ENCODE measurements at regions not wholly inside any gene's neighbourhood (a gene's known extent, or its start where the extent isn't known, plus 50 kb on each side); places are given as distances from the start of the nearest gene placed in this dataset.

GRCh38 chr1:90558754-90559378 lies 158.2 kb downstream of the BARHL2 start:
- DNase-seq (ENCODE audit: low spot score): no peak

GRCh38 chr1:90558126-90558525 lies 159.0 kb downstream of the BARHL2 start:
- DNase-seq (ENCODE audit: low spot score): no peak

GRCh38 chr1:90557706-90558105 lies 159.4 kb downstream of the BARHL2 start:
- DNase-seq (ENCODE audit: low spot score): peak; percentile 2

GRCh38 chr1:90550626-90551406 lies 166.3 kb downstream of the BARHL2 start:
- DNase-seq (ENCODE audit: low spot score): peak; percentile 3

GRCh38 chr1:90544356-90544755 lies 172.7 kb downstream of the BARHL2 start:
- DNase-seq (ENCODE audit: low spot score): no peak

GRCh38 chr1:90537606-90538362 lies 179.3 kb downstream of the BARHL2 start:
- DNase-seq (ENCODE audit: low spot score): no peak

- no peak for DNase-seq (ENCODE audit: low spot score)
Observed at GRCh38 chr1:90534663-90535295, 182.3 kb downstream of the BARHL2 start.

GRCh38 chr1:90534116-90534515 lies 183.0 kb downstream of the BARHL2 start:
- no peak for DNase-seq (ENCODE audit: low spot score)

- no peak for DNase-seq (ENCODE audit: low spot score)
Observed at GRCh38 chr1:90526954-90527353, 190.1 kb downstream of the BARHL2 start.

- no peak for DNase-seq (ENCODE audit: low spot score)
Observed at GRCh38 chr1:90522432-90522831, 194.7 kb downstream of the BARHL2 start.

- DNase-seq (ENCODE audit: low spot score): no peak
Observed at GRCh38 chr1:90513956-90514355, 203.1 kb downstream of the BARHL2 start.

GRCh38 chr1:90512441-90512840 lies 204.7 kb downstream of the BARHL2 start:
- DNase-seq (ENCODE audit: low spot score): no peak

GRCh38 chr1:90510143-90510542 lies 207.0 kb downstream of the BARHL2 start:
- DNase-seq (ENCODE audit: low spot score): no peak

- no peak for DNase-seq (ENCODE audit: low spot score)
Observed at GRCh38 chr1:90509225-90510048, 207.7 kb downstream of the BARHL2 start.

GRCh38 chr1:90508376-90509167 lies 208.5 kb downstream of the BARHL2 start:
- no peak for DNase-seq (ENCODE audit: low spot score)

- DNase-seq (ENCODE audit: low spot score): no peak
Observed at GRCh38 chr1:90507173-90507572, 209.9 kb downstream of the BARHL2 start.

GRCh38 chr1:90505806-90506205 lies 211.3 kb downstream of the BARHL2 start:
- no peak for DNase-seq (ENCODE audit: low spot score)

- DNase-seq (ENCODE audit: low spot score): no peak
Observed at GRCh38 chr1:90504509-90504908, 212.6 kb downstream of the BARHL2 start.

GRCh38 chr1:90502696-90503095 lies 214.4 kb downstream of the BARHL2 start:
- no peak for DNase-seq (ENCODE audit: low spot score)

GRCh38 chr1:90502194-90502593 lies 214.9 kb downstream of the BARHL2 start:
- no peak for DNase-seq (ENCODE audit: low spot score)

All from HT-29 (cell line).